GM12878 (cell line): ENCODE measurements at regions not wholly inside any gene's neighbourhood (a gene's known extent, or its start where the extent isn't known, plus 50 kb on each side); places are given as distances from the start of the nearest gene placed in this dataset.

Source experiments
- CHD4 ChIP-seq: fragments of 200-600 bp; sonication (generic); IDR thresholded peaks from 2 replicates; pipeline ENCODE4 v1.6.1; 2016; ENCODE audit warnings: mild to moderate bottlenecking
- EZH2 ChIP-seq: IDR thresholded peaks from 2 replicates; pipeline ENCODE4 v1.6.1; 2012; ENCODE audit warnings: low read depth, mild to moderate bottlenecking, control low read depth, inconsistent platforms, low read length, borderline replicate concordance; ENCODE audit not compliant: control insufficient read depth
- HDGF ChIP-seq: fragments of 450-650 bp; IDR thresholded peaks from 2 replicates; pipeline ENCODE4 v1.6.1; 2016; ENCODE audit warnings: antibody characterized with exemption
- MAX ChIP-seq: IDR thresholded peaks from 2 replicates; pipeline ENCODE4 v1.6.1; 2012; ENCODE audit warnings: low read depth, low read length, improper control_type of control experiment
- NRF1 ChIP-seq: conservative IDR thresholded peaks from 2 replicates; pipeline ENCODE4 v1.6.1; 2011; ENCODE audit warnings: mild to moderate bottlenecking, low read depth, low read length, improper control_type of control experiment
- POLR2A ChIP-seq: IDR thresholded peaks from 2 replicates; pipeline ENCODE4 v1.6.1; 2011; ENCODE audit warnings: low read depth, mild to moderate bottlenecking, low read length
- SREBF1 ChIP-seq: IDR thresholded peaks from 2 replicates; pipeline ENCODE4 v1.6.1; 2012; ENCODE audit warnings: mild to moderate bottlenecking, low read length
- ZNF384 ChIP-seq: IDR thresholded peaks from 2 replicates; pipeline ENCODE4 v1.6.1; 2012; ENCODE audit warnings: low read depth, mild to moderate bottlenecking, low read length, improper control_type of control experiment, borderline replicate concordance
- ZNF687 ChIP-seq: fragments of 450-650 bp; IDR thresholded peaks from 2 replicates; pipeline ENCODE4 v1.6.1; 2017; ENCODE audit warnings: mild to moderate bottlenecking, moderate library complexity

- no peak for TF ChIP-seq ZNF384
- no peak for TF ChIP-seq POLR2A
- TF ChIP-seq EZH2 = no peak
- TF ChIP-seq MAX = no peak
- TF ChIP-seq CHD4 = no peak
- TF ChIP-seq SREBF1 = no peak
- TF ChIP-seq NRF1 = no peak
- no peak for TF ChIP-seq HDGF
- TF ChIP-seq ZNF687 = no peak
Observed at GRCh38 chr14:35952584-35952983, 126.4 kb downstream of the BRMS1L start.
